ENCODE measurements at regions not wholly inside any gene's neighbourhood (a gene's known extent, or its start where the extent isn't known, plus 50 kb on each side); places are given as distances from the start of the nearest gene placed in this dataset.

GRCh38 chr1:5526822-5527551 is 465.2 kb downstream of the NPHP4 start:
- H3K36me3 ChIP-seq (replicated peaks in 1 of 2; ENCODE audit: control insufficient read depth in 1 of 2, insufficient read depth in 2 of 2, low read length in 2 of 2) = no peaks in the 10 kb centered on the region
- DNase-seq = no peak
- WGBS (ENCODE audit: insufficient coverage) = 90% methylated on average over 17 of the region's 19 CpGs
- no peak for TF ChIP-seq CTCF (IDR thresholded peaks at IDR 0.05)
- H3K9me3 Mint-ChIP-seq = peaks cover 0 to 7% (median 1%) of the 10 kb centered on the region in 7 donors
- H3K9me3 ChIP-seq (replicated peaks in 1 of 2; ENCODE audit: control insufficient read depth in 1 of 2, insufficient read depth in 1 of 2, low read length in 2 of 2) = peaks cover 0 to 3% of the 10 kb centered on the region in 2 donors
- H2AFZ ChIP-seq (ENCODE audit: insufficient read depth, low read depth, low read length, poor library complexity, severe bottlenecking) = no peak overlapping the region
- H3K4me1 ChIP-seq (ENCODE audit: control insufficient read depth in 1 of 2, insufficient read depth in 2 of 2, low read length in 2 of 2) = no peaks in the 10 kb centered on the region
- no peak overlapping the region for H3K4me3 Mint-ChIP-seq
- no peak overlapping the region for H3K27ac ChIP-seq (ENCODE audit: low read depth in 1 of 2, low read length in 2 of 2)
- intact Hi-C loops (cut with micrococcal nuclease) = no loop called here
- H3K4me2 ChIP-seq (replicated peaks; ENCODE audit: extremely low read depth, low read length, poor library complexity, severe bottlenecking) = no peak overlapping the region
- peaks cover 6 to 9% (median 7%) of the 10 kb centered on the region in 3 donors for H3K27me3 Mint-ChIP-seq (ENCODE audit: low read depth in 3 of 3)
- no peaks in the 10 kb centered on the region for H4K20me1 ChIP-seq (ENCODE audit: insufficient read depth, low read length)
- no peak overlapping the region for H3K27ac Mint-ChIP-seq
- H3K36me3 Mint-ChIP-seq = no peaks in the 10 kb centered on the region
- no peaks in the 10 kb centered on the region for H3K4me1 Mint-ChIP-seq
- no peaks in the 10 kb centered on the region for H3K27me3 ChIP-seq (ENCODE audit: control insufficient read depth in 2 of 2, insufficient read depth in 2 of 2, low read length in 2 of 2)
- no peak overlapping the region for H3K4me3 ChIP-seq (replicated peaks in 1 of 3; ENCODE audit: low read depth in 2 of 3, low read length in 3 of 3)
- H3K9ac ChIP-seq (ENCODE audit: insufficient read depth, low read length, poor library complexity, severe bottlenecking) = no peak overlapping the region
- H3K79me2 ChIP-seq (ENCODE audit: insufficient read depth, low read length) = no peaks in the 10 kb centered on the region

GRCh38 chr1:5526385-5526750 is 465.9 kb downstream of the NPHP4 start:
- H3K9me3 ChIP-seq (replicated peaks in 1 of 2; ENCODE audit: control insufficient read depth in 1 of 2, insufficient read depth in 1 of 2, low read length in 2 of 2) = peaks cover 0 to 3% of the 10 kb centered on the region in 2 donors
- H3K4me2 ChIP-seq (replicated peaks; ENCODE audit: extremely low read depth, low read length, poor library complexity, severe bottlenecking) = no peak overlapping the region
- 85% methylated on average over 8 of the region's 8 CpGs for WGBS (ENCODE audit: insufficient coverage)
- H3K4me1 ChIP-seq (ENCODE audit: control insufficient read depth in 1 of 2, insufficient read depth in 2 of 2, low read length in 2 of 2) = no peaks in the 10 kb centered on the region
- Mint-ChIP-seq H3K4me3 (no peak overlapping the region), H3K36me3 (no peaks in the 10 kb centered on the region), H3K27ac (no peak overlapping the region), H3K4me1 (no peaks in the 10 kb centered on the region), H3K27me3 (ENCODE audit: low read depth in 3 of 3) (peaks cover 9 to 12% (median 9%) of the 10 kb centered on the region in 3 donors), H3K9me3 (peaks cover 0 to 6% (median 1%) of the 10 kb centered on the region in 7 donors)
- H2AFZ ChIP-seq (ENCODE audit: insufficient read depth, low read depth, low read length, poor library complexity, severe bottlenecking) = no peak overlapping the region
- H3K79me2 ChIP-seq (ENCODE audit: insufficient read depth, low read length) = no peaks in the 10 kb centered on the region
- no peaks in the 10 kb centered on the region for H4K20me1 ChIP-seq (ENCODE audit: insufficient read depth, low read length)
- H3K27me3 ChIP-seq (ENCODE audit: control insufficient read depth in 2 of 2, insufficient read depth in 2 of 2, low read length in 2 of 2) = no peaks in the 10 kb centered on the region
- no peak overlapping the region for H3K27ac ChIP-seq (ENCODE audit: low read depth in 1 of 2, low read length in 2 of 2)
- no peak overlapping the region for H3K9ac ChIP-seq (ENCODE audit: insufficient read depth, low read length, poor library complexity, severe bottlenecking)
- H3K4me3 ChIP-seq (replicated peaks in 1 of 3; ENCODE audit: low read depth in 2 of 3, low read length in 3 of 3) = no peak overlapping the region
- no peak for TF ChIP-seq CTCF (IDR thresholded peaks at IDR 0.05)
- intact Hi-C loops (cut with micrococcal nuclease) = no loop called here
- no peaks in the 10 kb centered on the region for H3K36me3 ChIP-seq (replicated peaks in 1 of 2; ENCODE audit: control insufficient read depth in 1 of 2, insufficient read depth in 2 of 2, low read length in 2 of 2)
- no peak for DNase-seq
